A673 (cell line): ENCODE measurements at regions not wholly inside any gene's neighbourhood (a gene's known extent, or its start where the extent isn't known, plus 50 kb on each side); places are given as distances from the start of the nearest gene placed in this dataset.

Experiments
- BruUV-seq: library from RNA; stranded (reverse); fragments of 400-500 nt; replicated peaks from 2 replicates; lab custom pipeline; 2021; lab: Mats Ljungman, UMichigan
- CTCF ChIA-PET: fragments of 300-600 bp; sonication (Branson Sonifier 250); formaldehyde crosslinking; loops from one replicate; lab custom pipeline; 2022; ENCODE audit warnings: antibody characterized with exemption; lab: Charles Lee
- POLR2A ChIA-PET: fragments of 300-600 bp; sonication (Branson Sonifier 250); formaldehyde crosslinking; loops from one replicate; lab custom pipeline; 2022; ENCODE audit warnings: antibody characterized with exemption; ENCODE audit not compliant: low non-redundant PET; lab: Charles Lee
- DNase-seq: peaks from one replicate; pipeline ENCODE4 v3.0.0-alpha.2; 2015; ENCODE audit warnings: low spot score
- H3K27ac ChIP-seq: fragments of 200-600 bp; sonication (generic); 2 replicates; pipeline ENCODE4 v1.5.1; 2016; ENCODE audit warnings: mixed run types, low read depth, mild to moderate bottlenecking, mixed read lengths, antibody characterized with exemption, low read length; ENCODE audit not compliant: poor library complexity, severe bottlenecking
- H3K27me3 ChIP-seq: fragments of 200-600 bp; sonication (generic); replicated peaks from 2 replicates; pipeline ENCODE4 v1.6.1; 2017; ENCODE audit warnings: mixed run types, low read depth, mild to moderate bottlenecking, mixed read lengths, antibody characterized with exemption, low read length; ENCODE audit not compliant: insufficient read depth, poor library complexity
- H3K36me3 ChIP-seq: fragments of 200-600 bp; sonication (generic); 2 replicates; pipeline ENCODE4 v1.6.1; 2016; ENCODE audit warnings: mixed run types, mild to moderate bottlenecking, mixed read lengths, antibody characterized with exemption, low read length; ENCODE audit not compliant: insufficient read depth, poor library complexity, severe bottlenecking
- H3K4me1 ChIP-seq: fragments of 200-600 bp; sonication (generic); 2 replicates; pipeline ENCODE4 v1.6.1; 2017; ENCODE audit warnings: mixed run types, mild to moderate bottlenecking, mixed read lengths, antibody characterized with exemption, low read length; ENCODE audit not compliant: insufficient read depth, poor library complexity, severe bottlenecking
- H3K4me3 ChIP-seq: fragments of 200-600 bp; sonication (generic); 2 replicates; pipeline ENCODE4 v1.5.1; 2016; ENCODE audit warnings: low read depth, mixed run types, mild to moderate bottlenecking, mixed read lengths, low read length; ENCODE audit not compliant: poor library complexity, severe bottlenecking
- H3K9me3 ChIP-seq: fragments of 200-600 bp; sonication (generic); 2 replicates; pipeline ENCODE4 v1.6.1; 2016; ENCODE audit warnings: mixed run types, low read depth, mild to moderate bottlenecking, mixed read lengths, antibody characterized with exemption, low read length; ENCODE audit not compliant: poor library complexity, severe bottlenecking
- EZH2 ChIP-seq: fragments of 200-600 bp; sonication (generic); IDR thresholded peaks from 2 replicates; pipeline ENCODE4 v1.6.1; 2017; ENCODE audit warnings: borderline replicate concordance, low read depth, mild to moderate bottlenecking, mixed read lengths, antibody characterized with exemption, low read length; ENCODE audit not compliant: poor library complexity, severe bottlenecking
- intact Hi-C: fragments of 100-400 bp; cut with micrococcal nuclease; formaldehyde crosslinking; loops from one replicate; pipeline ENCODE4 v1.10.0; 2022; ENCODE audit not compliant: unreplicated experiment
- TF ChIP-seq, protein P1 (sequence below): fragments of 300-800, 200-600 bp; sonication (generic); conservative IDR thresholded peaks from 2 replicates; pipeline ENCODE4 v1.5.1; 2017; ENCODE audit warnings: low read depth, mild to moderate bottlenecking, antibody characterized with exemption, low read length, moderate library complexity, mixed read lengths

DNA sequence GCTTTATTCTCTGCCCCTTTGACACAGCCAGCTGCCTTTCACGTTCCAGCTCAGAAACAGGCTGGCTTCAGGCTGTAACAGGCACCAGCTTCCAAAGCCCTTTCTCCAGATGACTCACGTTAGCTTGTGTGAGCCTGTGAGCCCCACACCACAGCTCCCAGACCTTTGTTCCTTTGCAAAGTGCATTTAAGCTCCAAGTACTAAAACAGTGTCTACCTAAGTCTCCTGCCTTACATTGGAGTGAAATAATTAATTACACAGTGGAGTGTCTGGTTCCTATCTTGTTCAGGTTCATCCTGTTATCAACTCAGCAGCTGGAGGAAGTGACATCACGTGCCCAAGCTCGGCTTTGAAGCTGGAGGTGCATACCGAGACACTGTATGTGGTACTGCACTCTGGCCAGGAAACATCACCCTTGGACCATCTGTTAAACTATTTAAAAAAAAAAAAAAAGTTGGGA lies 475.8 kb downstream of the FOXO1 start:
- no peak overlapping the region for H3K27ac ChIP-seq
- TF ChIP-seq EZH2 = no peak
- no peak for DNase-seq
- H3K36me3 ChIP-seq = no peaks in the 10 kb centered on the region
- H3K4me1 ChIP-seq = no peaks in the 10 kb centered on the region
- ChIA-PET POLR2A (no interaction called here), CTCF (no interaction called here)
- no peak overlapping the region for H3K4me3 ChIP-seq
- H3K9me3 ChIP-seq = no peaks in the 10 kb centered on the region
- intact Hi-C loops = no loop called here
- no TSS peak for BruUV-seq
- no peaks in the 10 kb centered on the region for H3K27me3 ChIP-seq

GRCh38 chr13:40191186-40191980 lies 475.1 kb downstream of the FOXO1 start:
- H3K27ac ChIP-seq = no peak overlapping the region
- no peaks in the 10 kb centered on the region for H3K36me3 ChIP-seq
- H3K4me1 ChIP-seq = no peaks in the 10 kb centered on the region
- H3K27me3 ChIP-seq = no peaks in the 10 kb centered on the region
- intact Hi-C loops = no loop called here
- CTCF ChIA-PET = no interaction called here
- no peak overlapping the region for H3K4me3 ChIP-seq
- no TSS peak for BruUV-seq
- DNase-seq = no peak
- POLR2A ChIA-PET = no interaction called here
- no peak for TF ChIP-seq EZH2
- TF ChIP-seq, protein P1, sequence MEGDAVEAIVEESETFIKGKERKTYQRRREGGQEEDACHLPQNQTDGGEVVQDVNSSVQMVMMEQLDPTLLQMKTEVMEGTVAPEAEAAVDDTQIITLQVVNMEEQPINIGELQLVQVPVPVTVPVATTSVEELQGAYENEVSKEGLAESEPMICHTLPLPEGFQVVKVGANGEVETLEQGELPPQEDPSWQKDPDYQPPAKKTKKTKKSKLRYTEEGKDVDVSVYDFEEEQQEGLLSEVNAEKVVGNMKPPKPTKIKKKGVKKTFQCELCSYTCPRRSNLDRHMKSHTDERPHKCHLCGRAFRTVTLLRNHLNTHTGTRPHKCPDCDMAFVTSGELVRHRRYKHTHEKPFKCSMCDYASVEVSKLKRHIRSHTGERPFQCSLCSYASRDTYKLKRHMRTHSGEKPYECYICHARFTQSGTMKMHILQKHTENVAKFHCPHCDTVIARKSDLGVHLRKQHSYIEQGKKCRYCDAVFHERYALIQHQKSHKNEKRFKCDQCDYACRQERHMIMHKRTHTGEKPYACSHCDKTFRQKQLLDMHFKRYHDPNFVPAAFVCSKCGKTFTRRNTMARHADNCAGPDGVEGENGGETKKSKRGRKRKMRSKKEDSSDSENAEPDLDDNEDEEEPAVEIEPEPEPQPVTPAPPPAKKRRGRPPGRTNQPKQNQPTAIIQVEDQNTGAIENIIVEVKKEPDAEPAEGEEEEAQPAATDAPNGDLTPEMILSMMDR = no peak
- no peaks in the 10 kb centered on the region for H3K9me3 ChIP-seq

DNA sequence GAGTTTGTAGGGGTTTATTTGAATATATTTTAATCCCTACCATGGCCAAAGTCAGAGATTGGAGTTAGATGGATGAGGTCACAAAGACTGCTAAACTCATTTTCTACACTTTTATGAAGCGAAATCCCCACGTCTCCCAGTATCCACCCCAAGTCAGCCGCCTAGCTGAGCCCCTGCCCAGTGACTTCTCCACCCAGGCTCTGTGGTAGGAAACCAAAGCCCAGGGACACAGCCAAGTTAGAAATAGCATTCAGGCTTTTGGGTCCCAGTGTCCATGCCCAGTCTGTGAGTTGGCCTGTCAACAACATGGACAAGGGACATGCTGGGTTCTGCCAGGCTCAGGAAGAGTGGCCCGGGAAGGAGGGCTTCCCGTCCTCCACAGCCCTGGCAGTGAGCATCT lies 474.0 kb downstream of the FOXO1 start:
- intact Hi-C loops = no loop called here
- no peaks in the 10 kb centered on the region for H3K9me3 ChIP-seq
- CTCF ChIA-PET = no interaction called here
- H3K27me3 ChIP-seq = no peaks in the 10 kb centered on the region
- H3K27ac ChIP-seq = no peak overlapping the region
- no peak for DNase-seq
- BruUV-seq = no TSS peak
- POLR2A ChIA-PET = no interaction called here
- no peak overlapping the region for H3K4me3 ChIP-seq
- H3K36me3 ChIP-seq = no peaks in the 10 kb centered on the region
- TF ChIP-seq, protein P1 = no peak
- no peak for TF ChIP-seq EZH2
- H3K4me1 ChIP-seq = no peaks in the 10 kb centered on the region
